ENCODE measurements at regions not wholly inside any gene's neighbourhood (a gene's known extent, or its start where the extent isn't known, plus 50 kb on each side); places are given as distances from the start of the nearest gene placed in this dataset.

GRCh38 chr6:126170978-126171382, 168.9 kb upstream of the CENPW start:
- Mint-ChIP-seq H3K27ac (no peak overlapping the region; the same call in 1 of the 2 replicates), H3K4me1 (peaks cover 28% of the 10 kb centered on the region), H3K4me3 (no peak overlapping the region), H3K9me3 (peaks cover 4% of the 10 kb centered on the region), H3K36me3 (peaks cover 3% of the 10 kb centered on the region; the same call in 1 of the 2 replicates), H3K27me3 (ENCODE audit: low read depth) (no peaks in the 10 kb centered on the region)
- POLR2A ChIA-PET: no interaction called here
- DNase-seq (ENCODE audit: low spot score) (no peak), ATAC-seq (peak; percentile 82)
- TF ChIP-seq PRRX2 (CRISPR knock-in tag; IDR thresholded peaks at IDR 0.05) (no peak), ZNF121 (CRISPR knock-in tag; IDR thresholded peaks at IDR 0.05) (no peak), CTCF (IDR thresholded peaks at IDR 0.05) (peak; percentile 30; the same call in 1 of the 2 replicates), ZNF317 (CRISPR knock-in tag; IDR thresholded peaks at IDR 0.05; ENCODE audit: borderline replicate concordance, low read depth) (no peak)
- TF ChIP-seq, protein P1, sequence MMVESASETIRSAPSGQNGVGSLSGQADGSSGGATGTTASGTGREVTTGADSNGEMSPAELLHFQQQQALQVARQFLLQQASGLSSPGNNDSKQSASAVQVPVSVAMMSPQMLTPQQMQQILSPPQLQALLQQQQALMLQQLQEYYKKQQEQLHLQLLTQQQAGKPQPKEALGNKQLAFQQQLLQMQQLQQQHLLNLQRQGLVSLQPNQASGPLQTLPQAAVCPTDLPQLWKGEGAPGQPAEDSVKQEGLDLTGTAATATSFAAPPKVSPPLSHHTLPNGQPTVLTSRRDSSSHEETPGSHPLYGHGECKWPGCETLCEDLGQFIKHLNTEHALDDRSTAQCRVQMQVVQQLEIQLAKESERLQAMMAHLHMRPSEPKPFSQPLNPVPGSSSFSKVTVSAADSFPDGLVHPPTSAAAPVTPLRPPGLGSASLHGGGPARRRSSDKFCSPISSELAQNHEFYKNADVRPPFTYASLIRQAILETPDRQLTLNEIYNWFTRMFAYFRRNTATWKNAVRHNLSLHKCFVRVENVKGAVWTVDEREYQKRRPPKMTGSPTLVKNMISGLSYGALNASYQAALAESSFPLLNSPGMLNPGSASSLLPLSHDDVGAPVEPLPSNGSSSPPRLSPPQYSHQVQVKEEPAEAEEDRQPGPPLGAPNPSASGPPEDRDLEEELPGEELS (CRISPR knock-in tag; IDR thresholded peaks at IDR 0.05): no peak
- CTCF ChIA-PET: interaction anchor here (0.9 to 2.4 kb wide), 4 partner anchors 13 to 175 kb away, joined by 3 to 7 read pairs (median 4); no protein-coding TSS in a partner anchor

DNA sequence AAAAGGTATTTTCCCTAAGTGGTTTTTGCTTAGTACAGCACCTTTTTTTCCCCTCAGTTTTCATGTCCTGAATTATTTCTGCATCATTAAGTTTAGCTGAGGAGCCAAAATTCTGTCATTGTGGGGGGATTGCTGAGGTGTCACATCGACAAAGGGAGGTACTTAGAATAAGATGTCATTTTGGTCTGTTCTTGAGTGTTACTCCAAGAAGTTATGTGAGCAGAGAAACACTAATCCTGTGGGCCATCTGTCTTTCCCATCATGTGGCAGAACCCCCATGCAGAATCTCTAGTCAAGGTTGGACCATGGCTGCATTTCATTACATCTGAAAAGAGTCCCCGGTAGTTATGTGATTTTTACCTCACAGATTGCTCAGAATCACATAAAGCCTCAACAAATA, 167.8 kb upstream of the CENPW start:
- Mint-ChIP-seq H3K4me1 (peaks cover 28% of the 10 kb centered on the region), H3K36me3 (peaks cover 3% of the 10 kb centered on the region; the same call in 1 of the 2 replicates), H3K27ac (no peak overlapping the region), H3K27me3 (ENCODE audit: low read depth) (no peaks in the 10 kb centered on the region), H3K4me3 (no peak overlapping the region), H3K9me3 (no peaks in the 10 kb centered on the region; the same call in 1 of the 2 replicates)
- no peak for TF ChIP-seq ZMAT4 (CRISPR knock-in tag; IDR thresholded peaks at IDR 0.05)
- TF ChIP-seq, protein P2, sequence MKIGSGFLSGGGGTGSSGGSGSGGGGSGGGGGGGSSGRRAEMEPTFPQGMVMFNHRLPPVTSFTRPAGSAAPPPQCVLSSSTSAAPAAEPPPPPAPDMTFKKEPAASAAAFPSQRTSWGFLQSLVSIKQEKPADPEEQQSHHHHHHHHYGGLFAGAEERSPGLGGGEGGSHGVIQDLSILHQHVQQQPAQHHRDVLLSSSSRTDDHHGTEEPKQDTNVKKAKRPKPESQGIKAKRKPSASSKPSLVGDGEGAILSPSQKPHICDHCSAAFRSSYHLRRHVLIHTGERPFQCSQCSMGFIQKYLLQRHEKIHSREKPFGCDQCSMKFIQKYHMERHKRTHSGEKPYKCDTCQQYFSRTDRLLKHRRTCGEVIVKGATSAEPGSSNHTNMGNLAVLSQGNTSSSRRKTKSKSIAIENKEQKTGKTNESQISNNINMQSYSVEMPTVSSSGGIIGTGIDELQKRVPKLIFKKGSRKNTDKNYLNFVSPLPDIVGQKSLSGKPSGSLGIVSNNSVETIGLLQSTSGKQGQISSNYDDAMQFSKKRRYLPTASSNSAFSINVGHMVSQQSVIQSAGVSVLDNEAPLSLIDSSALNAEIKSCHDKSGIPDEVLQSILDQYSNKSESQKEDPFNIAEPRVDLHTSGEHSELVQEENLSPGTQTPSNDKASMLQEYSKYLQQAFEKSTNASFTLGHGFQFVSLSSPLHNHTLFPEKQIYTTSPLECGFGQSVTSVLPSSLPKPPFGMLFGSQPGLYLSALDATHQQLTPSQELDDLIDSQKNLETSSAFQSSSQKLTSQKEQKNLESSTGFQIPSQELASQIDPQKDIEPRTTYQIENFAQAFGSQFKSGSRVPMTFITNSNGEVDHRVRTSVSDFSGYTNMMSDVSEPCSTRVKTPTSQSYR (CRISPR knock-in tag; IDR thresholded peaks at IDR 0.05): no peak
- TF ChIP-seq USF2 (CRISPR knock-in tag; IDR thresholded peaks at IDR 0.05): no peak
- TF ChIP-seq ZNF232 (CRISPR knock-in tag; IDR thresholded peaks at IDR 0.05): no peak
- no peak for TF ChIP-seq HMGA2 (CRISPR knock-in tag; IDR thresholded peaks at IDR 0.05)
- no peak for TF ChIP-seq E2F1 (CRISPR knock-in tag; IDR thresholded peaks at IDR 0.05)
- TF ChIP-seq ESRRA (CRISPR knock-in tag; IDR thresholded peaks at IDR 0.05; ENCODE audit: borderline replicate concordance): no peak
- no peak for TF ChIP-seq GTF2I (CRISPR knock-in tag; conservative IDR thresholded peaks at IDR 0.05)
- no peak for TF ChIP-seq NR3C1 (CRISPR knock-in tag; conservative IDR thresholded peaks at IDR 0.05; ENCODE audit: low read depth)
- TF ChIP-seq, protein P3, sequence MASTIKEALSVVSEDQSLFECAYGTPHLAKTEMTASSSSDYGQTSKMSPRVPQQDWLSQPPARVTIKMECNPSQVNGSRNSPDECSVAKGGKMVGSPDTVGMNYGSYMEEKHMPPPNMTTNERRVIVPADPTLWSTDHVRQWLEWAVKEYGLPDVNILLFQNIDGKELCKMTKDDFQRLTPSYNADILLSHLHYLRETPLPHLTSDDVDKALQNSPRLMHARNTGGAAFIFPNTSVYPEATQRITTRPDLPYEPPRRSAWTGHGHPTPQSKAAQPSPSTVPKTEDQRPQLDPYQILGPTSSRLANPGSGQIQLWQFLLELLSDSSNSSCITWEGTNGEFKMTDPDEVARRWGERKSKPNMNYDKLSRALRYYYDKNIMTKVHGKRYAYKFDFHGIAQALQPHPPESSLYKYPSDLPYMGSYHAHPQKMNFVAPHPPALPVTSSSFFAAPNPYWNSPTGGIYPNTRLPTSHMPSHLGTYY (CRISPR knock-in tag; IDR thresholded peaks at IDR 0.05): no peak
- TF ChIP-seq, protein P1 (CRISPR knock-in tag; IDR thresholded peaks at IDR 0.05): no peak
- TF ChIP-seq, protein P4, sequence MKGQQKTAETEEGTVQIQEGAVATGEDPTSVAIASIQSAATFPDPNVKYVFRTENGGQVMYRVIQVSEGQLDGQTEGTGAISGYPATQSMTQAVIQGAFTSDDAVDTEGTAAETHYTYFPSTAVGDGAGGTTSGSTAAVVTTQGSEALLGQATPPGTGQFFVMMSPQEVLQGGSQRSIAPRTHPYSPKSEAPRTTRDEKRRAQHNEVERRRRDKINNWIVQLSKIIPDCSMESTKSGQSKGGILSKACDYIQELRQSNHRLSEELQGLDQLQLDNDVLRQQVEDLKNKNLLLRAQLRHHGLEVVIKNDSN (CRISPR knock-in tag; IDR thresholded peaks at IDR 0.05): no peak
- DNase-seq (ENCODE audit: low spot score) (no peak), ATAC-seq (no peak)
- ChIA-PET CTCF (no interaction called here), POLR2A (no interaction called here)

All from WTC11 (cell line).